Parathyroid adenoma (tissue), 2 donors: ENCODE measurements at regions not wholly inside any gene's neighbourhood (a gene's known extent, or its start where the extent isn't known, plus 50 kb on each side); places are given as distances from the start of the nearest gene placed in this dataset.

Source experiments
- H2AFZ ChIP-seq: fragments of 300-600 bp; sonication (generic); one replicate; pipeline ENCODE4 v1.7.0; 2017; ENCODE audit warnings: antibody characterized with exemption, mild to moderate bottlenecking
- H3K27ac ChIP-seq: fragments of 300-600 bp; sonication (generic); one replicate; pipeline ENCODE4 v1.7.0; 2017
- H3K27me3 ChIP-seq: fragments of 300-600 bp; sonication (generic); one replicate; pipeline ENCODE4 v1.7.0; 2017; ENCODE audit warnings: low read length; ENCODE audit not compliant: control insufficient read depth, insufficient read depth
- H3K36me3 ChIP-seq: fragments of 300-600 bp; sonication (generic); one replicate; pipeline ENCODE4 v1.7.0; 2017; ENCODE audit warnings: low read length; ENCODE audit not compliant: control insufficient read depth, insufficient read depth
- H3K4me1 ChIP-seq: fragments of 300-600 bp; sonication (generic); one replicate; pipeline ENCODE4 v1.7.0; 2017; ENCODE audit warnings: control low read depth
- H3K4me2 ChIP-seq: fragments of 300-600 bp; sonication (generic); one replicate; pipeline ENCODE4 v1.7.0; 2017; ENCODE audit warnings: low read length
- H3K4me3 ChIP-seq: fragments of 300-600 bp; sonication (generic); one replicate; pipeline ENCODE4 v1.7.0; 2017; ENCODE audit warnings: low read depth, low read length
- H3K79me2 ChIP-seq: fragments of 300-600 bp; sonication (generic); one replicate; pipeline ENCODE4 v1.7.0; 2017; ENCODE audit warnings: control low read depth
- H3K9ac ChIP-seq: fragments of 300-600 bp; sonication (generic); one replicate; pipeline ENCODE4 v1.7.0; 2017; ENCODE audit warnings: mild to moderate bottlenecking
- H3K9me3 ChIP-seq: fragments of 300-600 bp; sonication (generic); one replicate; pipeline ENCODE4 v1.7.0; 2017; ENCODE audit warnings: low read length; ENCODE audit not compliant: control insufficient read depth
- CTCF ChIP-seq: fragments of 300-600 bp; sonication (generic); IDR thresholded peaks from one replicate; pipeline ENCODE4 v1.7.0; 2017; ENCODE audit warnings: antibody characterized with exemption, mild to moderate bottlenecking
- donor health status: primary hyperparathyroidism.

DNA sequence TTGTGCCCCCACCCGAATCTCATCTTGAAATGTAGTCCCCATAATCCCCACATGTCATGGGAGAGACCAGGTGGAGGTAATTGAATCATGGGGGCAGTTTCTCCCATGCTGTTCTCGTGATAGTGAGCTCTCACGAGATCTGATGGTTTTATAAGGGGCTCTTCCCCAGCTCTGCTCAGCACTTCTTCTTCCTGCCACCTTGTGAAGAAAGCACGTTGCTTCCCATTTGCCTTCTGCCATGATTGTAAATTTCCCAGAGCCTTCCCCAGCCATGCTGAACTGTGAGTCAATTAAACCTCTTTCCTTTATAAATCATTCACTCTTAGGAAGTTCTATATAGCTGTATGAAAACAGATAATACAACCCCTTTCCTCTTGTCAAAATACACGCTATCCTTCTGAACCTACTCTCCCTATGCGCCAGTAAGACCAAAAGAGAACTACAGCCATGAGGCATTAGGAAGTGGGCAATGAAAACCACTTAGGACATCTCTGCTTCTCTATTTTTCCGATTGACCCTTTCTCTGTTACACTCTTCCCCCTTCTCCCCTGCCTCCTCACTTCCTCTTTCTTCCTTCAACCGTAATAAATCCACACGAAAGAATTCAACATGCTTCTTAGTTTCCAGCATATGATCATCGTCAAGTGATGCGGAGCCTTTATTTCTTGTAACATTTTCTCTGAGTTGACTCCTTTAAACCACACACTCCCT lies 101.2 kb upstream of the WDR11 start:
- no peaks in the 10 kb centered on the region for H3K79me2 ChIP-seq
- no peaks in the 10 kb centered on the region for H3K27me3 ChIP-seq
- no peak overlapping the region for H2AFZ ChIP-seq
- H3K36me3 ChIP-seq = no peaks in the 10 kb centered on the region
- no peak overlapping the region for H3K4me3 ChIP-seq
- no peaks in the 10 kb centered on the region for H3K4me1 ChIP-seq
- no peak overlapping the region for H3K9ac ChIP-seq
- H3K9me3 ChIP-seq = no peaks in the 10 kb centered on the region
- no peak overlapping the region for H3K4me2 ChIP-seq
- no peak for TF ChIP-seq CTCF
- H3K27ac ChIP-seq = no peak overlapping the region

DNA sequence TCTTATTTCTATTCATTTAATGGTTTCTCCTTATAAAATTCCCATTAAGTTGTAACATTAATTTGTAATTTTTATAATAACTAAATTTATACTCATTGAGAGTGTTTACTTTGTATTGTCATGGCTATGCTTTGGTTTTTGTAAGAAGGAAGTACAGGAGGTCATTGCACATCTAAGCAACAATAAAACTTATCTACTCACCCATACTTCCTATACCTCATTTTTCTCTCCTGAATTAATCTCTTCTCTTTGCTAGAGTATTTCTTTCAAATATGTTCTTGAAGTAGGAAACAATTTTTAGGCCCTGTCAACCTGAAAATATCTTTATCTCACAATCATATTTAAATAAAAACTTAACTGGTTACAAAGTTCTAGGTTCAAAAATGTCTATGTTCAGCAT lies 95.4 kb upstream of the WDR11 start:
- Histone ChIP-seq H3K9ac (no peak overlapping the region), H3K4me2 (no peak overlapping the region), H3K27me3 (no peaks in the 10 kb centered on the region), H2AFZ (no peak overlapping the region), H3K4me1 (no peaks in the 10 kb centered on the region), H3K9me3 (no peaks in the 10 kb centered on the region), H3K4me3 (no peak overlapping the region), H3K79me2 (no peaks in the 10 kb centered on the region), H3K36me3 (no peaks in the 10 kb centered on the region), H3K27ac (no peak overlapping the region)
- no peak for TF ChIP-seq CTCF

- no peak for TF ChIP-seq CTCF
- Histone ChIP-seq H3K27me3 (no peaks in the 10 kb centered on the region), H3K4me1 (no peaks in the 10 kb centered on the region)
Observed at GRCh38 chr10:120760253-120760652, 90.9 kb upstream of the WDR11 start.

GRCh38 chr10:120761951-120762350 lies 89.2 kb upstream of the WDR11 start:
- TF ChIP-seq CTCF = no peak
- Histone ChIP-seq H3K9ac (no peak overlapping the region), H3K4me1 (no peaks in the 10 kb centered on the region), H3K9me3 (no peaks in the 10 kb centered on the region), H3K27me3 (no peaks in the 10 kb centered on the region), H3K79me2 (no peaks in the 10 kb centered on the region), H3K36me3 (no peaks in the 10 kb centered on the region), H3K4me2 (no peak overlapping the region), H2AFZ (no peak overlapping the region), H3K4me3 (no peak overlapping the region), H3K27ac (no peak overlapping the region)

More at GRCh38 chr10:120760253-120760652, 90.9 kb upstream of the WDR11 start:
- H3K79me2 ChIP-seq = no peaks in the 10 kb centered on the region
- no peak overlapping the region for H3K4me2 ChIP-seq
- no peak overlapping the region for H3K9ac ChIP-seq
- no peak overlapping the region for H2AFZ ChIP-seq
- H3K9me3 ChIP-seq = no peaks in the 10 kb centered on the region
- H3K36me3 ChIP-seq = no peaks in the 10 kb centered on the region
- no peak overlapping the region for H3K27ac ChIP-seq
- H3K4me3 ChIP-seq = no peak overlapping the region

- no peaks in the 10 kb centered on the region for H3K9me3 ChIP-seq
- no peaks in the 10 kb centered on the region for H3K4me1 ChIP-seq
- no peaks in the 10 kb centered on the region for H3K36me3 ChIP-seq
- H3K27me3 ChIP-seq = no peaks in the 10 kb centered on the region
- no peaks in the 10 kb centered on the region for H3K79me2 ChIP-seq
- H3K4me3 ChIP-seq = no peak overlapping the region
- H3K4me2 ChIP-seq = no peak overlapping the region
- H2AFZ ChIP-seq = no peak overlapping the region
- no peak for TF ChIP-seq CTCF
- H3K9ac ChIP-seq = no peak overlapping the region
- H3K27ac ChIP-seq = no peak overlapping the region
Observed at GRCh38 chr10:120765226-120765803, 85.8 kb upstream of the WDR11 start.
